Femur (tissue), 1 donor: ENCODE measurements at regions not wholly inside any gene's neighbourhood (a gene's known extent, or its start where the extent isn't known, plus 50 kb on each side); places are given as distances from the start of the nearest gene placed in this dataset.
"Not testable (repeated sequence)": the region's sequence is repeated elsewhere in the genome, so short reads cannot be mapped to it uniquely, and the experiment has no call there.

ENCODE experiments used
- DNase-seq: peaks from one replicate; pipeline ENCODE4 v3.0.0-alpha.2; 2017

DNA sequence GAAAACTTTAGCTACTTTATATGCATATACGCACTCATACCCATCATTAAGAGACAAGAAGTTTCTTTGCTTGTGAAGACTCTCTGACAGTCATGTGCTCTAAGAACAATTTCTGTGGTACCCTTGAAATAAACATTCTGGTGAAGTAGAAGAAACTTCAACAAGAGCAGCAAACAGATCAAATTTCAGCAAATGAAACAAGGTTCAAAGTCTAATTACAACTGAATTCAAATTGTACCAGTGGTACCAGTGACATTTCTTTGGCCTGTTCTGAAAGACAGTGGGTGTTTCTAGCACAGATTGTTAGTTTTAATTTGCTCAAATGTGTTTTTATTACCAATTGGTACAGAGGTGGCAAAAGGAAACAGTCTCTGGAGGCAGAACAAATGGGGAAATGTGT, 391.0 kb downstream of the CHSY3 start:
- DNase-seq, result no peak

- not testable (repeated sequence) for DNase-seq
Observed at GRCh38 chr5:130294798-130295197, 390.5 kb downstream of the CHSY3 start.

DNA sequence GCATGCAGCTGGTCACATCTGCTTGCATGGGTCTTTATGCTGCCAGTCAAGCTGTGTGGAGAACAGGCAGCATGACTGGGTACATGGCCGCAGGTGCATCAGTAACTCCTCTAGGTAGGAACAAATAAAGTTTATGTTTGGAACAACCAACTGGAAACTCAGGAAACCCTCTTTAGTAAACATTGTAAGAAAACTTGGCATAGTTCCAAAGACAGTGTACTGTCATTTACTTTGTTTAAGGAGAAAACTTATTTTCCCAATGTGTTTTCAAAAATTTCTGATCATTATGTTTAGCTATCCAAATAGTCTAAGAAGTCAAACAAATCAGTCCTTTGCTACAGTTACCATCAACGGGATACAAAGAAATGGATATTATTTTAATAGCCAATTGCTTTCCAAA, 386.0 kb downstream of the CHSY3 start:
- no peak for DNase-seq

DNA sequence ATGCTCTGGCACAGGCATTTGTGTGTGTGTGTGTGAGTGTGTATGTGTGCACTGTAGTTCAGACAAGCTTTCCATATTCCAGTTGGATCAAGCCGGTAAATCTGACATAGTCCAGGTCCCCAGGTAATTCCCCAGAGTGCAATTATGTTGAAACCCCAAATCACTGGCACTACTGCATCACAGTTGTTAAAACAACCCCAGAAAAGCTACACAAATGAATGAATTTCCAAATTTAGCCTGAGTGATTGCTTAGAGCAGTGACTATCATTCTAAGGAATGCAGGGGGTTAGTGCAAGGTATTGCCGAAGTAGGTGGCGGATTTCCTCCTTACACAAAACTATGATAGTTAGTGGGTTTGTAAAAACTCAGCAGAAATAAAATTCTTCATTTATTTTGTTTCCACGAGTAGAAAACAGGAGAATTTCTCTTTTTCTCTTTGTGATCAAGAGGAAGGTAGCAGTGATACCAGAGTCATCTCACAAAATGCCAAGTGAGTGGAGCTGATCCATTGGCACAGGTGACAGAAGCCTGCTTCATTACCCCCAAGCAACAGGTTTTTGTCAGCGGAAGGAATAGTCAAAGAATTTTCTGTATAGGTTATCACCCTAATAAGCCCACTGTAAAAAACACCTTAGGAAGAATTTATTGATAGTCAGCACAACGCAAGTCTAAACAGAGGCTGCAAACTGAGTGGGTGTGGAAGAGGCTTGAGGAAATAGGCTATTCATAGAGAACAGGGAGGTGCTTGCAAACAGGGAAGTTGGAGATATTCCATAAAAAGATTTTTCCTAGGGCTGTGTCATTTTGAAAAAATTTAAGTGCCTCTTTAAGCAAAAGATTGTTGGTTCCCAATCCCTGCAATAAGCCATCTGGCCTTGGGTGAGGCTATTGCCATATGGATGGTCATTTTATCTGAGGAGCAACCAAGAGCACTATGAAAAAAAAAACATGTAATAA, 385.1 kb downstream of the CHSY3 start:
- no peak for DNase-seq

- no peak for DNase-seq
Observed at GRCh38 chr5:130287438-130287837, 383.2 kb downstream of the CHSY3 start.

DNA sequence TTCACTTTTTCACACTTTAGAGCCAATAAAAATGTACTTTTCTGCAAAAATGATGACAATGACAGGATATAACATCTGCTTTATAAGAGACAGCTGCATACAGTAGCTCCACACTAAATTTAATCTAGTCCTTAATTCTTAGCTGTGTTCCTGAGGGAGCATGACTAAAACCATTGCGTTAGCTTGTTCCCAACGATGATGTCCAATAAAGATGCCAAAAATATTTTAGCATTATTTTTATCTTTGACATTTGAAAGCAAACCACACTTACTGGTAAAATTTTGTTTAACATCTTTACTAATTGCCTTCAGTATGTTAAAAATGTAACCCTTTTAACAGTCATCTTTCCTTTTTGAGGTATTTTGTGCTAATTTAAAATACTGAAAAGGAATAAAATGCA, 382.7 kb downstream of the CHSY3 start:
- DNase-seq, result no peak

DNA sequence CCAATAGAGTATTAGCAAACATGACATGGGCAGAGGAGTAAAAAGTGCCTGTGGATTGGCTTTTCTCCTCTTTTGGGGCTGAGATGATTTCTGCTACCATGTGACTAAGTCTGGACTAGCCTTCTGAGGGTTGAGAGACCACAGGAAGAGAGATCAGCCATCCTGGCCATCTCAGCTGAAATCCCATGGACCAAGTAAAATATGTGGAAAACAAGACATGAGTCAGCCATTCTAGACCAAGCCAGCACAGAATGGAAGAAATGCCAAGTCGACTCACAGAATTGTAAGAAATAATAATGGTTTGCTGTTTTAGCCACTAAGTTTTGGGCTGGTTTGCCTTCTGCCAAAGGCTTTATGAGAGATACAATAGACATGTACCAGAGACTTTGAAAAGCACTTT, 377.8 kb downstream of the CHSY3 start:
- DNase-seq, result no peak

GRCh38 chr5:130280528-130281217, 376.4 kb downstream of the CHSY3 start:
- no peak for DNase-seq

GRCh38 chr5:130279386-130279785, 375.1 kb downstream of the CHSY3 start:
- DNase-seq, result no peak

DNA sequence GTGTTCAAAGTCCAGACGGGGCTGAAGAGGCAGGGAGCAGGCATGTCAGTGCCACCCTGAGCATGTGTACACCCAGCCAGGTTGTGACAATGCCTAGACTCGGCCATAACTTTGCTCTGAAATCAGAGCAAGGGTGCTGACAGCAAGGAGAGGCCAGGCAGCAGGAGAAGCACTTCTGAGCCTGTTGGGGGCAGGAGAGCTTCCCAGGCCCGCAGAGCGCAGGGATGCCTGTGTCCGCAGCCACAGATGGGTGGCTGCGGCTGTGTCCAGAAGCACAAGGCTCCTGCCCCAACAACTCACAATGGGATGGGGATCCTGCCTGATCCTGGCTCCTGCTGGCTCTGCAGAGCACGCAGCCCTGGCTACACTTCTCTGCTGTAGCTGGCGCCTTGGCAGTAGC, 373.9 kb downstream of the CHSY3 start:
- no peak for DNase-seq

GRCh38 chr5:130277522-130277921, 373.3 kb downstream of the CHSY3 start:
- DNase-seq, result no peak

DNA sequence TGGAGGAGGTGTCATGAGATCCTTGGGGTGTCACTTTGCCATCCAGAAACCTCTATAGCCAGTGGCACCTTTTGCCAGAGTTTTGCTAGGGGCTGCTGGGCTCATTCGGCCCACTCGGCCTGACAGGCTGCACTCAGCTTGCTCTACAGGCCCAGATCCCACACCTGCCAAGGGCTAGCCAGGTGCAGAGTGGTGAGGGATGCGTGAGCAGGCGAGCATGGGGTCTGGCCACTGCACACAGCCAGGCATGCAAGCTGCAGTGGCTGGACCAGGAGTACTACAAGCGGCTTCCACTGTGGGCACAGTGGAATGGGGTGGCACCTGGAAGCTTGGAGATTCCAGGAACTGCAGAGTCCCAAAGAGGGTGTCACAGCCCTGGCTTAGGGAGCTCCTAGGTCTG, 372.7 kb downstream of the CHSY3 start:
- DNase-seq, result no peak

DNA sequence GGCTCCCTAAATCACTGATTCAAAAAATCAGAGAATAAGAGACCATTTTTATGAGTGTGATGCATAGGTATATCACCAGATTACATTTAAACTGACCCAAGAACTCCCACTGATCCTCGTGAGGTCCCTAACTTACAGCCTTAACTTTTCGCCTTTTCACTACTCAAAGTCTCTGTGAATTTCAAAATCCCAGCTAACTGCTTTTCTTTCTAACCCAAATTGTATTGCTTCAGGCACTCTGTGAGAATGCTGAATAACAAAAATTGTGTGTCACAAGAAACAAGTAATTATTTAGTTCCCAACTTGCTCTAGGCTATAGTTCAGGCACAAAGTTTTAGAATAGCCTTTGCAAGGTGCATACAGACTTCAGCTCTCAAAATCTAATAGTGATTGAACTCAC, 368.6 kb downstream of the CHSY3 start:
- no peak for DNase-seq

GRCh38 chr5:130270786-130271185, 366.5 kb downstream of the CHSY3 start:
- no peak for DNase-seq

DNA sequence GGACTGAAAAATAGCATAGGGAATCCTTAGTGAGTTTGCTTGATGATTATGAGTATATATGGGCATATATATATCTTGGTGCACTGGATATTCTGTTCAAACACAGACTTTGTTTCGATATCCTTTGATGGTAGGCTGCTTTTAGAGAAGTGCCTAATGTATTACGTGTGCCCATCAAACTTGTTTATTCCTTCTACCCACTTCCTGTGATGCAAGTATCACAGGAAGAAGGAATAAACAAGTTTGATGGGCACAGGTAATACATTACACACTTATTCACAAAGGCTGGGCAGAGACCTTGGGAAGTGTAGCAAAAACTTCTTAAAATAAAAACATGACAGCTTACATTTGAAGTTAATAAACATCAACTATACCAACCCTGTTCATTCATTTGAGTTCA, 364.2 kb downstream of the CHSY3 start:
- DNase-seq, result no peak

DNA sequence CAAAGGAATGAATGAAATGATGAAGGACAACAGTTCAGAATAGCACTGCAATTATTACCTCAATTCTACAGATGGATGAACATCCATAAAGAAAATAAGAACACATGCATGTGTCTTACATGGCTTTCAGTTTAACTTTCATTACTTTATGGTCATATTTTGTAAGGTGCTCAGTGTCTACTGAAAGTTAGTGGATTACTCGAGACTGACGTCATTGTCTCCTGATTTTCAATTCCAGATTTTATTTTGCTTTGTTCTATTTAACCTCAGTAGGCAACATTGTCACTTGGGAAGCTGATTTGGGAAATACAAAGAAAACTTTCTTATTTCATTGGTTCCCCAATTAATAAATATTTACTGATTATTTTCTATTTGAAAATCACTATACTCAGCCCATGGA, 363.7 kb downstream of the CHSY3 start:
- DNase-seq, result no peak

DNA sequence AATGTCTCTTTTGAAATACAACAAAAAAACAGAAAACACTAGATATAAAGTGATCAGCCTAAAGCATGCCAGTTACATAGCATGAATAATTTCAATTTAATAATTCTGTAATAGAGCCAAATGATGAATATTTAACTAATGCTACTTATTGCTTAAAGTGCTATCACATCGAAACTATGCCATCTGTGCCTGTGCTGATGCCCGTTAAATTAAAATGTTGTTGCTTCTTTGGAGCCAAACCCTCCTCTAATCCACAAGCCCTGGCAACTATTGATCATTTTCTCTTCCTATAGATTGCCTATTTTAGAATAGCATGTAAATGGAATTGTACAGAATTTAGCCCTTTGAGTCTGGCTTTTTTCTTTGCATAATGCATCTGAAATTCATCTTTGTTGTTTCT, 356.2 kb downstream of the CHSY3 start:
- DNase-seq, result no peak

DNA sequence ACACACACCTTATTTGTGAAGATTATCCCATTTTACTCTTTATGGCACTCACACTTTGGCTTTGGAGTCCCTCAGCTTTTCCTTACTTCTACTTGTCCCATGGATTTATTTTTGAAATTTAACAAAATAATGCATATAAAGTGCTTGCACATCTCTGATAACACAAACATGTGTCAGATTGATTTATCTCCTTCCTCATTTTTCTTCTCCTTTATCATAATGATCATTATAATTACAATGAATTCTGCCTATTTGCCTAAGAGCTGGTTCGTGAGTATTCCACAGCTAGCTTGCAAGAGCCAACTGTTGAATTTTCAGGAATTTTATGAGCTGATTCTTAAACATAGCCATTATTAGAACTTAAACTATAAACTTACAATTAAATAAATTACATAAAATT, 347.7 kb downstream of the CHSY3 start:
- DNase-seq, result no peak

DNA sequence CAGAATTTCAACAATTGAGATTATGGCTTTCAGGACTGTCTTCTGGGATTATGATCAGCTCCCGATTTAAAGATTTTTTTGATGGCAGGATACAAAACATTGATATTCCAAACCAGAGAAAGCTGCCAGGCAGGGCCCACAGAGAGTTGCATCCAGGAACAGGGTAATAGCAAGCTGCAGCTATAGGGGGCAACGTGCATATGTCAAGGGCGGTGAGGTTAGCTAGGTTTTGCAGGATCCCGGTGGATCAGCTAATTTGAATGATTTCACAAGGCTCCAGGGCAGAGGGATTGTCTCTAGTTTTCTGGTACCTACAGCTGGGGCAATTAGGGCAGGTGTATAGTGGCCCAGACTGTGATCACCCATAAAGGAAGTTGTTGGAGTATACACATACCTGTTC, 339.4 kb downstream of the CHSY3 start:
- no peak for DNase-seq

- no peak for DNase-seq
Observed at GRCh38 chr5:130237721-130238120, 333.5 kb downstream of the CHSY3 start.
